NT2/D1 (cell line): ENCODE measurements at regions not wholly inside any gene's neighbourhood (a gene's known extent, or its start where the extent isn't known, plus 50 kb on each side); places are given as distances from the start of the nearest gene placed in this dataset.

Experiments used
- SUZ12 ChIP-seq: IDR thresholded peaks from 2 replicates; pipeline ENCODE4 v1.6.1; 2011; ENCODE audit not compliant: insufficient read length, insufficient read depth; ENCODE audit errors: extremely low read depth
- ZNF274 ChIP-seq: IDR thresholded peaks from 2 replicates; pipeline ENCODE4 v1.6.1; 2011; ENCODE audit warnings: mild to moderate bottlenecking, low read depth, low read length

DNA sequence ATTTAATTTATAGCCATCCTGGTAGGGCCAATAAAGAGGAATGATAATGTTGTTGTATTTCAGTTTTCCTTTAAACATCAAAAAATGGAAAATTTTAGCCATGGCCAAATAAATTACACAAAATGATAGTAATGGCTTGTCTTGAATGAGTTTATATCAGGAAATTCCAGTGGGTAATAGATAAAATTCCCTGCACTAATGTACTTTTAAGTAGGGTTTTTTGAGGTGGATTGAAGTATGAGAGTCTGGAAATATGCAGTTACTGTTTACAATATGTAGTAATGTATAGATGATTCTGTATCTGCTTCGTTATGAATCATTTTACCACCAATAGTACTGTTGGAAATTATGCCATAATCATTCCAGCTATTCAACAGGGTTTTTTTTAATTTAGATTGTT, 219.4 kb upstream of the ROBO2 start:
- TF ChIP-seq SUZ12 (no peak), ZNF274 (no peak)
